ENCODE measurements at regions not wholly inside any gene's neighbourhood (a gene's known extent, or its start where the extent isn't known, plus 50 kb on each side); places are given as distances from the start of the nearest gene placed in this dataset.

- no peak overlapping the region for H3K27ac ChIP-seq
- no peak for DNase-seq (ENCODE audit: low spot score)
- intact Hi-C loops (cut with DNase I) = no loop called here
- no peak for TF ChIP-seq CTCF (IDR thresholded peaks at IDR 0.05)
- no peak for TF ChIP-seq POLR2A (IDR thresholded peaks at IDR 0.05)
- TF ChIP-seq POLR2AphosphoS5 (IDR thresholded peaks at IDR 0.05) = no peak
- no peak overlapping the region for H3K4me3 ChIP-seq
- no peaks in the 10 kb centered on the region for H3K9me3 ChIP-seq
- no peaks in the 10 kb centered on the region for H3K27me3 ChIP-seq (replicated peaks; ENCODE audit: insufficient read depth)
- no peaks in the 10 kb centered on the region for H3K36me3 ChIP-seq
- 89% methylated on average over 7 of the region's 7 CpGs for WGBS
- no peaks in the 10 kb centered on the region for H3K4me1 ChIP-seq (replicated peaks)
Observed at GRCh38 chr5:56564541-56565282, 250.6 kb upstream of the MAP3K1 start.

- TF ChIP-seq POLR2A (IDR thresholded peaks at IDR 0.05) (no peak), POLR2AphosphoS5 (IDR thresholded peaks at IDR 0.05) (peak; percentile 37), CTCF (IDR thresholded peaks at IDR 0.05) (no peak)
- 39% methylated on average over 2 of the region's 2 CpGs for WGBS
Observed at GRCh38 chr5:56561455-56561854, 253.9 kb upstream of the MAP3K1 start.

GRCh38 chr5:56558131-56558745 is 257.1 kb upstream of the MAP3K1 start:
- WGBS = 71% methylated on average over 4 of the region's 4 CpGs
- no peak for DNase-seq (ENCODE audit: low spot score)
- Histone ChIP-seq H3K9me3 (no peaks in the 10 kb centered on the region), H3K4me3 (no peak overlapping the region), H3K27me3 (replicated peaks; ENCODE audit: insufficient read depth) (no peaks in the 10 kb centered on the region), H3K36me3 (no peaks in the 10 kb centered on the region), H3K4me1 (replicated peaks) (no peaks in the 10 kb centered on the region), H3K27ac (no peak overlapping the region)
- no peak for TF ChIP-seq POLR2A (IDR thresholded peaks at IDR 0.05)
- no peak for TF ChIP-seq POLR2AphosphoS5 (IDR thresholded peaks at IDR 0.05)
- no peak for TF ChIP-seq CTCF (IDR thresholded peaks at IDR 0.05)
- intact Hi-C loops (cut with DNase I) = no loop called here

More at GRCh38 chr5:56561455-56561854, 253.9 kb upstream of the MAP3K1 start:
- no peaks in the 10 kb centered on the region for H3K27me3 ChIP-seq (replicated peaks; ENCODE audit: insufficient read depth)
- H3K9me3 ChIP-seq = no peaks in the 10 kb centered on the region
- DNase-seq (ENCODE audit: low spot score) = peak; percentile 42
- no peak overlapping the region for H3K4me3 ChIP-seq
- intact Hi-C loops (cut with DNase I) = no loop called here
- no peak overlapping the region for H3K27ac ChIP-seq
- no peaks in the 10 kb centered on the region for H3K4me1 ChIP-seq (replicated peaks)
- H3K36me3 ChIP-seq = no peaks in the 10 kb centered on the region

GRCh38 chr5:56557198-56557597 is 258.2 kb upstream of the MAP3K1 start:
- Histone ChIP-seq H3K27me3 (replicated peaks; ENCODE audit: insufficient read depth) (no peaks in the 10 kb centered on the region), H3K4me3 (no peak overlapping the region), H3K4me1 (replicated peaks) (no peaks in the 10 kb centered on the region), H3K9me3 (no peaks in the 10 kb centered on the region), H3K36me3 (no peaks in the 10 kb centered on the region), H3K27ac (no peak overlapping the region)
- 49% methylated on average over 3 of the region's 3 CpGs for WGBS
- TF ChIP-seq POLR2A (IDR thresholded peaks at IDR 0.05) (no peak), CTCF (IDR thresholded peaks at IDR 0.05) (no peak), POLR2AphosphoS5 (IDR thresholded peaks at IDR 0.05) (no peak)
- no peak for DNase-seq (ENCODE audit: low spot score)
- intact Hi-C loops (cut with DNase I) = no loop called here

All from prostate gland (tissue), 2 donors.